Vagina (tissue), 2 donors: ENCODE measurements at regions not wholly inside any gene's neighbourhood (a gene's known extent, or its start where the extent isn't known, plus 50 kb on each side); places are given as distances from the start of the nearest gene placed in this dataset.

Experiments
- DNase-seq, 2 donors: peaks; one replicate each; pipeline ENCODE4 v3.0.0-alpha.2; 2017; ENCODE audit errors: extremely low spot score in 2 of 2
- H3K27ac ChIP-seq: fragments of 200-600 bp; sonication (generic); one replicate; pipeline ENCODE4 v1.5.1; 2019
- H3K27me3 ChIP-seq: fragments of 200-600 bp; sonication (generic); one replicate; pipeline ENCODE4 v1.5.1; 2019
- H3K36me3 ChIP-seq, 2 donors: fragments of 200-600 bp; sonication (generic); one replicate each; pipeline ENCODE4 v1.5.1; 2017 to 2019
- H3K4me1 ChIP-seq: fragments of 200-600 bp; sonication (generic); one replicate; pipeline ENCODE4 v1.5.1; 2019
- H3K4me3 ChIP-seq, 2 donors: fragments of 200-600 bp; sonication (generic); 1 replicate in 1 of 2; 2 replicates in 1 of 2; pipeline ENCODE4 v1.5.1; 2016 to 2019
- H3K9me3 ChIP-seq: fragments of 200-600 bp; sonication (generic); one replicate; pipeline ENCODE4 v1.5.1; 2019
- CTCF ChIP-seq, 3 experiments: fragments of 450-650 bp in 2 of 3; fragments of 200-600 bp in 1 of 3; sonication (generic) in 1 of 3; IDR thresholded peaks; one replicate each; pipeline ENCODE4 v1.5.1; 2017 to 2019; ENCODE audit warnings: antibody characterized with exemption in 3 of 3, mild to moderate bottlenecking in 2 of 3, moderate library complexity in 2 of 3
- POLR2A ChIP-seq, 2 donors: fragments of 450-650 bp; IDR thresholded peaks; one replicate each; pipeline ENCODE4 v1.6.1; 2017; ENCODE audit warnings: antibody characterized with exemption in 2 of 2, mild to moderate bottlenecking in 2 of 2, moderate library complexity in 2 of 2
- POLR2AphosphoS5 ChIP-seq, 2 donors: sonication (generic); formaldehyde crosslinking; IDR thresholded peaks; one replicate each; pipeline ENCODE4 v1.9.0; 2017; ENCODE audit warnings: antibody characterized with exemption in 2 of 2, mild to moderate bottlenecking in 2 of 2, low read depth in 1 of 2; ENCODE audit not compliant: insufficient read depth in 1 of 2
- intact Hi-C: fragments of 100-400 bp; cut with DNase I; formaldehyde crosslinking; loops from one replicate; pipeline ENCODE4 v1.15.1; 2023

- intact Hi-C loops, result no loop called here
- TF ChIP-seq POLR2A (IDR thresholded peaks at IDR 0.05), result no peak
- TF ChIP-seq CTCF (IDR thresholded peaks at IDR 0.05), result no peak
- no peak for TF ChIP-seq POLR2AphosphoS5 (IDR thresholded peaks at IDR 0.05; ENCODE audit: insufficient read depth in 1 of 2, low read depth in 1 of 2)
- H3K4me1 ChIP-seq, result no peaks in the 10 kb centered on the region
- H3K27me3 ChIP-seq, result no peaks in the 10 kb centered on the region
- DNase-seq, result no peak
- no peaks in the 10 kb centered on the region for H3K9me3 ChIP-seq
- no peak overlapping the region for H3K27ac ChIP-seq
- H3K36me3 ChIP-seq, result no peaks in the 10 kb centered on the region
- no peak overlapping the region for H3K4me3 ChIP-seq
Measured at GRCh38 chr2:175540421-175540820, 358.9 kb upstream of the ATP5MC3 start.

GRCh38 chr2:175539122-175539521 is 357.6 kb upstream of the ATP5MC3 start:
- intact Hi-C loops, result no loop called here
- no peak for DNase-seq

GRCh38 chr2:175536059-175536458 is 354.5 kb upstream of the ATP5MC3 start:
- Histone ChIP-seq H3K36me3 (no peaks in the 10 kb centered on the region), H3K4me1 (no peaks in the 10 kb centered on the region), H3K9me3 (no peaks in the 10 kb centered on the region), H3K27me3 (no peaks in the 10 kb centered on the region), H3K27ac (no peak overlapping the region), H3K4me3 (no peak overlapping the region)
- TF ChIP-seq CTCF (IDR thresholded peaks at IDR 0.05) (no peak), POLR2AphosphoS5 (IDR thresholded peaks at IDR 0.05; ENCODE audit: insufficient read depth in 1 of 2, low read depth in 1 of 2) (no peak), POLR2A (IDR thresholded peaks at IDR 0.05) (no peak)
- intact Hi-C loops, result no loop called here
- DNase-seq, result no peak

More at GRCh38 chr2:175539122-175539521, 357.6 kb upstream of the ATP5MC3 start:
- TF ChIP-seq CTCF (IDR thresholded peaks at IDR 0.05), result no peak
- no peak for TF ChIP-seq POLR2A (IDR thresholded peaks at IDR 0.05)
- TF ChIP-seq POLR2AphosphoS5 (IDR thresholded peaks at IDR 0.05; ENCODE audit: insufficient read depth in 1 of 2, low read depth in 1 of 2), result no peak
- no peaks in the 10 kb centered on the region for H3K27me3 ChIP-seq
- H3K9me3 ChIP-seq, result no peaks in the 10 kb centered on the region
- no peak overlapping the region for H3K4me3 ChIP-seq
- no peaks in the 10 kb centered on the region for H3K4me1 ChIP-seq
- H3K27ac ChIP-seq, result no peak overlapping the region
- no peaks in the 10 kb centered on the region for H3K36me3 ChIP-seq

GRCh38 chr2:175535631-175536030 is 354.1 kb upstream of the ATP5MC3 start:
- no peaks in the 10 kb centered on the region for H3K4me1 ChIP-seq
- TF ChIP-seq POLR2AphosphoS5 (IDR thresholded peaks at IDR 0.05; ENCODE audit: insufficient read depth in 1 of 2, low read depth in 1 of 2) (no peak), POLR2A (IDR thresholded peaks at IDR 0.05) (no peak), CTCF (IDR thresholded peaks at IDR 0.05) (no peak)
- no peaks in the 10 kb centered on the region for H3K36me3 ChIP-seq
- H3K4me3 ChIP-seq, result no peak overlapping the region
- no peak overlapping the region for H3K27ac ChIP-seq
- DNase-seq, result no peak
- H3K27me3 ChIP-seq, result no peaks in the 10 kb centered on the region
- intact Hi-C loops, result no loop called here
- no peaks in the 10 kb centered on the region for H3K9me3 ChIP-seq

GRCh38 chr2:175525975-175526374 is 344.5 kb upstream of the ATP5MC3 start:
- intact Hi-C loops, result no loop called here

More at GRCh38 chr2:175525975-175526374, 344.5 kb upstream of the ATP5MC3 start:
- no peak for TF ChIP-seq CTCF (IDR thresholded peaks at IDR 0.05)
- H3K4me1 ChIP-seq, result no peaks in the 10 kb centered on the region
- H3K27me3 ChIP-seq, result no peaks in the 10 kb centered on the region
- no peak overlapping the region for H3K27ac ChIP-seq
- no peak for DNase-seq
- H3K36me3 ChIP-seq, result no peaks in the 10 kb centered on the region
- H3K4me3 ChIP-seq, result no peak overlapping the region
- H3K9me3 ChIP-seq, result no peaks in the 10 kb centered on the region
